Spleen (tissue), 7 donors: ENCODE measurements at regions not wholly inside any gene's neighbourhood (a gene's known extent, or its start where the extent isn't known, plus 50 kb on each side); places are given as distances from the start of the nearest gene placed in this dataset.

Experiments
- POLR2A ChIP-seq, 3 donors: fragments of 450-650 bp; IDR thresholded peaks; one replicate each; pipeline ENCODE4 v1.5.1; 2017; ENCODE audit warnings: antibody characterized with exemption in 3 of 3, mild to moderate bottlenecking in 1 of 3
- TF ChIP-seq, protein P1 (sequence below), 11 experiments: fragments of 200-600 bp in 7 of 11; fragments of 450-650 bp in 4 of 11; sonication (generic) in 4 of 11; IDR thresholded peaks in 8 of 11; conservative IDR thresholded peaks in 3 of 11; 1 replicate in 7 of 11; 2 replicates in 4 of 11; pipeline versions ENCODE4 v1.4.0 to v1.8.0; 2016 to 2021; ENCODE audit warnings: antibody characterized with exemption in 11 of 11, inconsistent platforms in 4 of 11, mild to moderate bottlenecking in 1 of 11
- donor health status: DM: no; HTN: no; CAD: no; lungs with moderate emphysema.
- donor health status: DM: no; HTN: no; CAD: no.
- donor health status: DM: no; HTN: no; CAD: no.

DNA sequence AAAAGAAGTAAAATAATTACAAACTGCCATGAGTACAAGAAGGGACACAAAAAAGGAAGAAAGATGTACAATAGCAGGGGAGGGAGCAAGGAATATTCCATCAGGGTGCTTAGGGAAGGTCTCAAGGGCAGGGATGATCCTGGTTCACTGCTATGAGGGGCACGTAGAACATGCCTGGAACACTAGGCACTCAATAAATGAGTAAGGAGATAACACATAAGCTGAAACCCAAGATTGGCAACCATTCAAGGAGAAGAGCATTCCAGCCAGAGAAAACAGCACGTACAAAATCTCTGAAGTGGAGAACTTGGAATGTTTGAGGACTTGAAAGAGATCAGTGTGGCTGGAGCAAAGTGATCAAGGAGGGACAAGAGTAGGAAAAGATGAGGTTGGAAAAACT lies 103.2 kb downstream of the FAM161A start:
- TF ChIP-seq, protein P1, sequence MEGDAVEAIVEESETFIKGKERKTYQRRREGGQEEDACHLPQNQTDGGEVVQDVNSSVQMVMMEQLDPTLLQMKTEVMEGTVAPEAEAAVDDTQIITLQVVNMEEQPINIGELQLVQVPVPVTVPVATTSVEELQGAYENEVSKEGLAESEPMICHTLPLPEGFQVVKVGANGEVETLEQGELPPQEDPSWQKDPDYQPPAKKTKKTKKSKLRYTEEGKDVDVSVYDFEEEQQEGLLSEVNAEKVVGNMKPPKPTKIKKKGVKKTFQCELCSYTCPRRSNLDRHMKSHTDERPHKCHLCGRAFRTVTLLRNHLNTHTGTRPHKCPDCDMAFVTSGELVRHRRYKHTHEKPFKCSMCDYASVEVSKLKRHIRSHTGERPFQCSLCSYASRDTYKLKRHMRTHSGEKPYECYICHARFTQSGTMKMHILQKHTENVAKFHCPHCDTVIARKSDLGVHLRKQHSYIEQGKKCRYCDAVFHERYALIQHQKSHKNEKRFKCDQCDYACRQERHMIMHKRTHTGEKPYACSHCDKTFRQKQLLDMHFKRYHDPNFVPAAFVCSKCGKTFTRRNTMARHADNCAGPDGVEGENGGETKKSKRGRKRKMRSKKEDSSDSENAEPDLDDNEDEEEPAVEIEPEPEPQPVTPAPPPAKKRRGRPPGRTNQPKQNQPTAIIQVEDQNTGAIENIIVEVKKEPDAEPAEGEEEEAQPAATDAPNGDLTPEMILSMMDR (IDR thresholded peaks at IDR 0.05 in 8 of 11, conservative IDR thresholded peaks at IDR 0.05 in 3 of 11), result no peak
- no peak for TF ChIP-seq POLR2A (IDR thresholded peaks at IDR 0.05)
